Adrenal gland (tissue), 5 donors: ENCODE measurements at regions not wholly inside any gene's neighbourhood (a gene's known extent, or its start where the extent isn't known, plus 50 kb on each side); places are given as distances from the start of the nearest gene placed in this dataset.

Experiments used
- POLR2A ChIP-seq, 2 donors: fragments of 450-650 bp; IDR thresholded peaks; one replicate each; pipeline ENCODE4 v1.6.1; 2017; ENCODE audit warnings: antibody characterized with exemption in 2 of 2, mild to moderate bottlenecking in 2 of 2, moderate library complexity in 1 of 2
- TF ChIP-seq, protein P1 (sequence below), 6 experiments: fragments of 450-650 bp in 4 of 6; fragments of 200-600 bp in 2 of 6; sonication (generic) in 1 of 6; IDR thresholded peaks; 1 replicate in 5 of 6; 2 replicates in 1 of 6; pipeline versions ENCODE4 v1.5.1 to v1.8.0; 2016 to 2021; ENCODE audit warnings: antibody characterized with exemption in 6 of 6, mild to moderate bottlenecking in 2 of 6, moderate library complexity in 1 of 6
- donor health status: DM: no; HTN: no; CAD: no.

DNA sequence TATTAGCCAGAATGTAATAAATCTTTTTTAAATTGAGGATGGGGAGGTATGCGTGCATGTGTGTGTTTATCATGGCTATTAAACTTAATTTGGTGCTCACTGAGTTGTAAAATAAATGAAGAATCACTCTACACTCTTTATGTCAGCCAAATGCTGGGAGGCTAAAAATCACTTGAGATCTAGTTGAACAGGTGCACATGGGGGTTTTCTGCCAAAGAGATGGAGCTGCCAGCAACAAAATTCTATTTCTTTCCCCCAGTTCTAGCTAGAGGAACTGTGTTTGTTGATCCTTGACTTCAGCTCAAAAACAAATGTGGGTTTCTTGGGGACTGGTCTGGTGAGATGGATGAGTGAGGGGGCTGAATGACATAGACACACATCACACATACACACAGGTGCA, 183.3 kb upstream of the BTBD3 start:
- TF ChIP-seq, protein P1, sequence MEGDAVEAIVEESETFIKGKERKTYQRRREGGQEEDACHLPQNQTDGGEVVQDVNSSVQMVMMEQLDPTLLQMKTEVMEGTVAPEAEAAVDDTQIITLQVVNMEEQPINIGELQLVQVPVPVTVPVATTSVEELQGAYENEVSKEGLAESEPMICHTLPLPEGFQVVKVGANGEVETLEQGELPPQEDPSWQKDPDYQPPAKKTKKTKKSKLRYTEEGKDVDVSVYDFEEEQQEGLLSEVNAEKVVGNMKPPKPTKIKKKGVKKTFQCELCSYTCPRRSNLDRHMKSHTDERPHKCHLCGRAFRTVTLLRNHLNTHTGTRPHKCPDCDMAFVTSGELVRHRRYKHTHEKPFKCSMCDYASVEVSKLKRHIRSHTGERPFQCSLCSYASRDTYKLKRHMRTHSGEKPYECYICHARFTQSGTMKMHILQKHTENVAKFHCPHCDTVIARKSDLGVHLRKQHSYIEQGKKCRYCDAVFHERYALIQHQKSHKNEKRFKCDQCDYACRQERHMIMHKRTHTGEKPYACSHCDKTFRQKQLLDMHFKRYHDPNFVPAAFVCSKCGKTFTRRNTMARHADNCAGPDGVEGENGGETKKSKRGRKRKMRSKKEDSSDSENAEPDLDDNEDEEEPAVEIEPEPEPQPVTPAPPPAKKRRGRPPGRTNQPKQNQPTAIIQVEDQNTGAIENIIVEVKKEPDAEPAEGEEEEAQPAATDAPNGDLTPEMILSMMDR (IDR thresholded peaks at IDR 0.05), result no peak
- no peak for TF ChIP-seq POLR2A (IDR thresholded peaks at IDR 0.05)
